ENCODE measurements at regions not wholly inside any gene's neighbourhood (a gene's known extent, or its start where the extent isn't known, plus 50 kb on each side); places are given as distances from the start of the nearest gene placed in this dataset.

- Histone ChIP-seq H3K36me3 (no peaks in the 10 kb centered on the region), H3K27ac (no peak overlapping the region), H3K4me3 (replicated peaks in 1 of 3) (no peak overlapping the region), H3K27me3 (no peaks in the 10 kb centered on the region), H3K9me3 (no peaks in the 10 kb centered on the region), H3K4me1 (peaks cover 0 to 6% of the 10 kb centered on the region in 2 donors)
- intact Hi-C loops (cut with DNase I) = no loop called here
- 71 to 83% methylated on average over 8 to 9 of the region's 9 CpGs for WGBS, 2 donors
- no peak for TF ChIP-seq POLR2A (IDR thresholded peaks at IDR 0.05)
- TF ChIP-seq CTCF (IDR thresholded peaks at IDR 0.05) = no peak
- DNase-seq = no peak
Observed at GRCh38 chr9:93824386-93825294, 130.5 kb downstream of the BARX1 start.

- peaks cover 0 to 6% of the 10 kb centered on the region in 2 donors for H3K4me1 ChIP-seq
- intact Hi-C loops (cut with DNase I) = no loop called here
- DNase-seq = no peak
- H3K36me3 ChIP-seq = no peaks in the 10 kb centered on the region
- no peaks in the 10 kb centered on the region for H3K27me3 ChIP-seq
- WGBS, 2 donors = 89 to 97% methylated on average over 8 to 9 of the region's 9 CpGs
- no peaks in the 10 kb centered on the region for H3K9me3 ChIP-seq
- H3K27ac ChIP-seq = no peak overlapping the region
- H3K4me3 ChIP-seq (replicated peaks in 1 of 3) = no peak overlapping the region
- TF ChIP-seq CTCF (IDR thresholded peaks at IDR 0.05) (no peak), POLR2A (IDR thresholded peaks at IDR 0.05) (no peak)
Observed at GRCh38 chr9:93823245-93824072, 131.7 kb downstream of the BARX1 start.

GRCh38 chr9:93822229-93822628, 132.9 kb downstream of the BARX1 start:
- H3K9me3 ChIP-seq = no peaks in the 10 kb centered on the region
- DNase-seq = no peak

DNA sequence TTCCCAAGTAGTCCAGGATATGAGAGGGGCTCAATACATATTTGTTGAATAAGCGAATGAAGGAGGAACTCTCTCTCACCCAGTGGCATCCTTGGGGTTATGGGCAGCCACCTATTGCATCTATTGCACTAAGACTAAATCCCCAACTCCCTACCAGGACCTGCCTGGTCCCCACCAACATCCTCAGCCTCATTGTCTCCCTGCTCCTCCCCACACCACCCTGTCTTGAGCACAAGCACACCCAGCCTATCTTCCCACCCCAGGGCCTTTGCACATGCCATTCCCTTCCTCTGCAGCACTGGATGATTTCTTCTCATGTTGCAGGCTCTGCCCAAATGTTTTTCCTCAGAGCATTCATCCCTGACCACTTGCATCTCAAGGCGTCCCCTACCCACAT, 133.8 kb downstream of the BARX1 start:
- WGBS, 2 donors = 75 to 79% methylated on average over 2 of the region's 2 CpGs
- H3K9me3 ChIP-seq = no peaks in the 10 kb centered on the region
- TF ChIP-seq POLR2A (IDR thresholded peaks at IDR 0.05) = no peak
- no peak for TF ChIP-seq CTCF (IDR thresholded peaks at IDR 0.05)
- DNase-seq = no peak
- H3K27me3 ChIP-seq = no peaks in the 10 kb centered on the region
- H3K4me1 ChIP-seq = no peaks in the 10 kb centered on the region
- no peak overlapping the region for H3K4me3 ChIP-seq (replicated peaks in 1 of 3)
- intact Hi-C loops (cut with DNase I) = no loop called here
- no peak overlapping the region for H3K27ac ChIP-seq
- H3K36me3 ChIP-seq = no peaks in the 10 kb centered on the region

More at GRCh38 chr9:93822229-93822628, 132.9 kb downstream of the BARX1 start:
- 95% methylated on average over 6 of the region's 6 CpGs for WGBS, 2 donors
- intact Hi-C loops (cut with DNase I) = no loop called here
- Histone ChIP-seq H3K27me3 (no peaks in the 10 kb centered on the region), H3K4me1 (no peaks in the 10 kb centered on the region), H3K27ac (no peak overlapping the region), H3K36me3 (no peaks in the 10 kb centered on the region), H3K4me3 (replicated peaks in 1 of 3) (no peak overlapping the region)
- no peak for TF ChIP-seq CTCF (IDR thresholded peaks at IDR 0.05)
- TF ChIP-seq POLR2A (IDR thresholded peaks at IDR 0.05) = no peak

Measured in thyroid gland (tissue), 4 donors.